ENCODE measurements at regions not wholly inside any gene's neighbourhood (a gene's known extent, or its start where the extent isn't known, plus 50 kb on each side); places are given as distances from the start of the nearest gene placed in this dataset.

DNA sequence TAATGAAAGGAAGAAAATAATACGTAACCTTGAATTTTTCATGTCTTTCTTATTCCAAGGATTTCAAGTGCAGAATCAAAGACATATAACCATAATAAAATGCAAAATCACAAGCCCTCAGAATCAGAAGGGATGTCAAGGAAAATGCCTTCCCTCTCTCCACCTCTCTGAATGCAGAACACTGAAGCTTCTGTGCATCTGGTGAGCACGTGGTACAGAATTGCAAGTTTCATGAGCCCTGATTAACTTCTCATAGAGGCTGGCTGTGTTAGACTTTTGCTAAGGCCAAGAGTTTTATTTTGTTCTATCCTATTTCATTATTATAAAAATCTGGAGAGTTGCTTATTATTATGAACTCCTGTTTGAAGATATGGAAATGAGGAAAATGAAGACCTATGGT is 533.7 kb upstream of the POM121L12 start:
- Histone ChIP-seq H3K9me3 (ENCODE audit: control insufficient read depth in 2 of 2, insufficient read depth in 1 of 2, low read length in 1 of 2) (no peaks in the 10 kb centered on the region), H3K27me3 (ENCODE audit: control insufficient read depth in 2 of 2, insufficient read depth in 1 of 2, low read length in 1 of 2) (no peaks in the 10 kb centered on the region), H3K36me3 (ENCODE audit: control insufficient read depth in 2 of 2, insufficient read depth in 2 of 2, low read length in 1 of 2) (no peaks in the 10 kb centered on the region), H3K27ac (ENCODE audit: low read depth in 1 of 2, low read length in 1 of 2) (peak overlapping the region; percentile 58 to 96), H3K4me1 (ENCODE audit: control insufficient read depth in 2 of 2, insufficient read depth in 2 of 2, low read length in 2 of 2) (peaks cover 2 to 15% of the 10 kb centered on the region in 2 donors), H3K4me3 (ENCODE audit: low read length in 2 of 2) (no peak overlapping the region)
- peak in 3 of 9 donors; percentile 14 to 41 (median 22) for DNase-seq (ENCODE audit: low read depth in 6 of 9, low spot score in 9 of 9)
- WGBS = 60% methylated on average over 2 of the region's 2 CpGs

DNA sequence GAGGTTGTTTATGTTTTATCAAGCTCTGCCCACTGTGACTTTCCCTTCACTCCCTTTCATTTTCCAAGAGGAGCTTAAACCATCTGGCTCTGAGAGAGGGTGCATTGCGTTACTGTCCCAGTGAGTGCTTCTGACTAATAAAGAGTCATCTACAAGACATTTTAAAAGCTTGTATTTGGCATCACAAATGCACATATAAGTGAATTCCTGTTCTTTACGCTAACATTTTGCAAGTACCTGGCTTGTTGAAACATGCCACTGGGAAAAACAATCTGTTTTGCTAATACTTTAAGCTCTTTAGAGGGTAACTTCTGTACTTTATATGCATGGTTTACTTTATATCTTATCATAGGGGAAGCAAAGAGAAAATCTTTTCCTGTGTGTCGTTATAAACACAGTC is 534.6 kb upstream of the POM121L12 start:
- DNase-seq (ENCODE audit: low read depth in 6 of 9, low spot score in 9 of 9) = peak in 4 of 9 donors; percentile 8 to 62 (median 30)
- Histone ChIP-seq H3K9me3 (ENCODE audit: control insufficient read depth in 2 of 2, insufficient read depth in 1 of 2, low read length in 1 of 2) (no peaks in the 10 kb centered on the region), H3K36me3 (ENCODE audit: control insufficient read depth in 2 of 2, insufficient read depth in 2 of 2, low read length in 1 of 2) (no peaks in the 10 kb centered on the region), H3K4me3 (ENCODE audit: low read length in 2 of 2) (no peak overlapping the region), H3K27me3 (ENCODE audit: control insufficient read depth in 2 of 2, insufficient read depth in 1 of 2, low read length in 1 of 2) (no peaks in the 10 kb centered on the region), H3K27ac (ENCODE audit: low read depth in 1 of 2, low read length in 1 of 2) (peak overlapping the region; percentile 87 to 96), H3K4me1 (ENCODE audit: control insufficient read depth in 2 of 2, insufficient read depth in 2 of 2, low read length in 2 of 2) (peaks cover 2 to 15% of the 10 kb centered on the region in 2 donors)
- WGBS = 19% methylated on average over 3 of the region's 3 CpGs

DNA sequence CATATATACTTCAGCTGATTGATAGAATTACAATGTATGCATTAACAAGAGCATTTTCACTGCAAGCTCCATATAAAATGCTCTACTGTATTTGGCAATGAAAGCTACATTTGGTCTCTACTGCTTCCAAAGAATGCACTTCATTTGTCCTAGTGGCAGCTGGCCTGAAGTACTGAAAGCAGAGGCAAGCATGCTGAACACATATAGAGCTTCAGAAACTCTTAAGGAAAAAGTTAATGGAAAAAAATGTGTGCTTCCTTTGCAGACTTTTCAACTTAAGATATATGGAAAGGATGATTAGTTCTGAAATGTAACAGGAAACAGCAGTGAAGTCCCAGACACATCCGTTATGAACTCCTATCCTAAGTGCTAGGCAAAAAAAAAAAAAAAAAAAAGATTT is 537.1 kb upstream of the POM121L12 start:
- peaks cover 0 to 15% of the 10 kb centered on the region in 2 donors for H3K4me1 ChIP-seq (ENCODE audit: control insufficient read depth in 2 of 2, insufficient read depth in 2 of 2, low read length in 2 of 2)
- WGBS = 30% methylated on average over 1 of the region's 1 CpG

DNA sequence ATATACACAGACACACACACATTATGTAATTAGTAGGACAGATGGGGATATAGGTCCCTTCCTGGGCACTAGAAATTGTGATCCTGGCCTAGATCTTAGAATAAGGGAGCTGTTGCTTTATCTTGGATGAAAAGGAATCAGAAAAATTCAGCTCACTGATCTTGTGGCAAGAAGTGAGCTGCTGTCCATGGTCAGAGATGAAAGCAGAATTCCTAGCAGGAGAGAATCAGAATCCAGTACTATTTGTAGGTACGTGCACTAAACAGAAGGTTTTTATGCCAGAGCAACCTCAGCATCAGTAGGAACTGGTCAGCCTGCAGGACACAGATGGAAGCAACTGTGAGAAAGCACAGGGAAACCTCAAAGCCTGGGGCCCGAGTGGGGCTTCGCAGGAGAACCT is 549.2 kb upstream of the POM121L12 start:
- no peaks in the 10 kb centered on the region for H3K27me3 ChIP-seq (ENCODE audit: control insufficient read depth in 2 of 2, insufficient read depth in 1 of 2, low read length in 1 of 2)
- H3K36me3 ChIP-seq (ENCODE audit: control insufficient read depth in 2 of 2, insufficient read depth in 2 of 2, low read length in 1 of 2) = no peaks in the 10 kb centered on the region
- WGBS = 66% methylated on average over 3 of the region's 3 CpGs
- H3K27ac ChIP-seq (ENCODE audit: low read depth in 1 of 2, low read length in 1 of 2) = no peak overlapping the region
- no peak overlapping the region for H3K4me3 ChIP-seq (ENCODE audit: low read length in 2 of 2)
- DNase-seq (ENCODE audit: low read depth in 6 of 9, low spot score in 9 of 9) = no peak
- H3K4me1 ChIP-seq (ENCODE audit: control insufficient read depth in 2 of 2, insufficient read depth in 2 of 2, low read length in 2 of 2) = no peaks in the 10 kb centered on the region
- no peaks in the 10 kb centered on the region for H3K9me3 ChIP-seq (ENCODE audit: control insufficient read depth in 2 of 2, insufficient read depth in 1 of 2, low read length in 1 of 2)

More for the DNA sequence above, 537.1 kb upstream of the POM121L12 start:
- Histone ChIP-seq H3K36me3 (ENCODE audit: control insufficient read depth in 2 of 2, insufficient read depth in 2 of 2, low read length in 1 of 2) (no peaks in the 10 kb centered on the region), H3K9me3 (ENCODE audit: control insufficient read depth in 2 of 2, insufficient read depth in 1 of 2, low read length in 1 of 2) (no peaks in the 10 kb centered on the region), H3K27me3 (ENCODE audit: control insufficient read depth in 2 of 2, insufficient read depth in 1 of 2, low read length in 1 of 2) (no peaks in the 10 kb centered on the region), H3K27ac (ENCODE audit: low read depth in 1 of 2, low read length in 1 of 2) (peak overlapping the region; percentile 1 to 38), H3K4me3 (ENCODE audit: low read length in 2 of 2) (no peak overlapping the region)
- DNase-seq (ENCODE audit: low read depth in 6 of 9, low spot score in 9 of 9) = peak in 1 of 9 donors; percentile 6

DNA sequence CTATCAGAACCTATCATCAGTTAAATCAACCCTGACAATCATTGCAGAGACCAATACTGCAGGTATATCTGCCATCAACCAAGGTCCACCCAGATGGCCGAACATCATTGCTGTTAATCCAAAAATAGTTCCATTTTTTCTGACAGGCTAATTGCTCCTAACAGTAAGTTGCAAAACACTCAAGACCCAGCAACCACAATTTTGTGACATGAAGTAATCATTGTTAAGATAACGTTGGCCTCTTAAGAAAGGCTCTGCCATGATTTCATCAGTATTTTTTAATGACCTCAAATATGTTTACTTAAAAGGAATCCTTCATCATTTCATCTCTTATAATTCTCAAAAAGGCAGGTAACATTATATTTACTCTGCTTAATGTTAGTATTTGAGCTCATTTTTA is 553.4 kb upstream of the POM121L12 start:
- no peaks in the 10 kb centered on the region for H3K4me1 ChIP-seq (ENCODE audit: control insufficient read depth in 2 of 2, insufficient read depth in 2 of 2, low read length in 2 of 2)
- DNase-seq (ENCODE audit: low read depth in 6 of 9, low spot score in 9 of 9) = no peak
- no peaks in the 10 kb centered on the region for H3K27me3 ChIP-seq (ENCODE audit: control insufficient read depth in 2 of 2, insufficient read depth in 1 of 2, low read length in 1 of 2)
- H3K36me3 ChIP-seq (ENCODE audit: control insufficient read depth in 2 of 2, insufficient read depth in 2 of 2, low read length in 1 of 2) = no peaks in the 10 kb centered on the region
- H3K4me3 ChIP-seq (ENCODE audit: low read length in 2 of 2) = no peak overlapping the region
- 95% methylated on average over 2 of the region's 2 CpGs for WGBS
- no peak overlapping the region for H3K27ac ChIP-seq (ENCODE audit: low read depth in 1 of 2, low read length in 1 of 2)
- no peaks in the 10 kb centered on the region for H3K9me3 ChIP-seq (ENCODE audit: control insufficient read depth in 2 of 2, insufficient read depth in 1 of 2, low read length in 1 of 2)

DNA sequence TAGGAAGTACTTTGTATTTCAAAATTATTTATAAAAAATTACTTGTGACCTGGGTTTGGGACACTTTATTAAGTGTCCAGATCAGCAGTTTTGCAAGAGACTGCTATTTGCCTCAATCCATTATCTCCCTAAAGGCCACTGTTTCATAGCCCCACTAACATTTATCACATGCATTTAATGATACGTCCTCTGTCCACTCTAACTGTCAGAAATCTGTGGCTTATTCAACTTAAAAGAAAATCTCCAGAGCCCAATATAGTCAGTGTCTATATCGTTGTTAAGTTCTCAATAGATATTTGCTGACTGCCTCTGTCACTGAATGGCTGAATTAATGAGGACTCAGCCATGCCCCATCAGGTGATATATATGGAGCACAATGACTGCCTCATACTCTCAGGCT is 553.9 kb upstream of the POM121L12 start:
- no peak for DNase-seq (ENCODE audit: low read depth in 6 of 9, low spot score in 9 of 9)
- Histone ChIP-seq H3K9me3 (ENCODE audit: control insufficient read depth in 2 of 2, insufficient read depth in 1 of 2, low read length in 1 of 2) (no peaks in the 10 kb centered on the region), H3K27ac (ENCODE audit: low read depth in 1 of 2, low read length in 1 of 2) (no peak overlapping the region), H3K4me3 (ENCODE audit: low read length in 2 of 2) (no peak overlapping the region), H3K4me1 (ENCODE audit: control insufficient read depth in 2 of 2, insufficient read depth in 2 of 2, low read length in 2 of 2) (no peaks in the 10 kb centered on the region), H3K27me3 (ENCODE audit: control insufficient read depth in 2 of 2, insufficient read depth in 1 of 2, low read length in 1 of 2) (no peaks in the 10 kb centered on the region), H3K36me3 (ENCODE audit: control insufficient read depth in 2 of 2, insufficient read depth in 2 of 2, low read length in 1 of 2) (no peaks in the 10 kb centered on the region)
- 77% methylated on average over 2 of the region's 2 CpGs for WGBS

DNA sequence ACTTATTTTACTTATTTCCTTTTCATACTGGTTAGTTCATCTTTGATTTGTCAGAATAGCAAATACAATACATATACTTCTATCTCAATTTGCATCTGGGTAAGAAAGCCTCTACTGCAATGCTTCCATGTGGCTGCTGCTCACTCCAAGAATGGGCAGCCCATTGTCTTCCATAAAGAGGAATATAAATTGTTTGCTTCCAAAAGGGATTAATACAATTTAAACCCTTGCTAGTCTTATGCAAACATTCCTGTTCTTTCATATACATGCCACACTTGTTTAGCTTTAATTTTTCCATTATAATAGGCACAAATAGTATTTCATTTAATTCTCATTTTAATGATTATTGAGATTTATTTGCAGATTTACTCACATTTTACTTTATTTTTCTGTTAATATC is 555.4 kb upstream of the POM121L12 start:
- Histone ChIP-seq H3K27ac (ENCODE audit: low read depth in 1 of 2, low read length in 1 of 2) (no peak overlapping the region), H3K36me3 (ENCODE audit: control insufficient read depth in 2 of 2, insufficient read depth in 2 of 2, low read length in 1 of 2) (no peaks in the 10 kb centered on the region), H3K9me3 (ENCODE audit: control insufficient read depth in 2 of 2, insufficient read depth in 1 of 2, low read length in 1 of 2) (no peaks in the 10 kb centered on the region), H3K4me3 (ENCODE audit: low read length in 2 of 2) (no peak overlapping the region), H3K4me1 (ENCODE audit: control insufficient read depth in 2 of 2, insufficient read depth in 2 of 2, low read length in 2 of 2) (no peaks in the 10 kb centered on the region), H3K27me3 (ENCODE audit: control insufficient read depth in 2 of 2, insufficient read depth in 1 of 2, low read length in 1 of 2) (no peaks in the 10 kb centered on the region)
- DNase-seq (ENCODE audit: low read depth in 6 of 9, low spot score in 9 of 9) = no peak

DNA sequence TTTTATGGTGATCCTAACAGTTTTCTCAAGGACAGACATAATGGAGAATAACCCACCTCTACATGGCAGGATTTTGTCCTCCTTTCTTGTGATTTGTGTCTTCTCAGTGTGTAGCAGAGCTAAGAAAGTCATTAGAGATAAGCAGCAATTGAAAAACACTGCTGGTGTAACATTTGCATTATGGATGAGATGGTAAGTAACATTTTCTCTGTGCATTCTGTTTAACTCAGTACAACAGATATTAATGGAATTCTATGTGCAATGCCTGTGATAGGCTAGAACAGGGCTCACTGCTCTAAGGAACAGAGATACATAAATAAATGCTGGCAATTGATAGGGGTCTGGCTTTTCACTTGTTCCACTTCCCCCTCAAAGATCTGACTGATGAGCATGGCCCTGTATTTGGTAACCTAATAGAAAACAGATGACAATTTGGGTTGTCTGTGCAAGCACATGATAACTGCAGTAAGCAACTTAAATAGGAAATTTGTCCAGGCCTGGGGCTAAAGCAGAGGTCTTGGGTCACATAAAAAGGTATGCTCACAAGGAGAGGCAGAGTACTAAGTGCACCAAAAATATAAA is 560.3 kb upstream of the POM121L12 start:
- no peaks in the 10 kb centered on the region for H3K4me1 ChIP-seq (ENCODE audit: control insufficient read depth in 2 of 2, insufficient read depth in 2 of 2, low read length in 2 of 2)
- no peak overlapping the region for H3K4me3 ChIP-seq (ENCODE audit: low read length in 2 of 2)
- no peak for DNase-seq (ENCODE audit: low read depth in 6 of 9, low spot score in 9 of 9)

DNA sequence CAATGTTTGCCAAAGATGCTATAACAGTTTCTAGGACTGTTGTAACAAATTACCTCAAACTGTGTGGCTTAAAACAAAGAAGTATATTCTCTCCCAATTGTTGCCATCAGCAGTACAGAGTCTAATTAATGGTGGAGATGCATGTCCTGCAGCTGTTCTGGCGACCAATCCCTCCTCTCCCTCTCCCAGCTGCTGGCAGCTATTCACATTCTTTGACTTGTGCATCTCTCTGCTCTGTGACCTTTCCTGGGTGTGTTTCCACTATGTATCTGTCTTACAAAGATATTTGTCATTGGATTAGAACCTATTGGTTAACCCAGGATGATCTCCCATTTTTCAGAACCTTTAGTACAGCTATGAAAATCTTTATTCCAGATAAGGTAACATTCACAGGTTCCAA is 561.7 kb upstream of the POM121L12 start:
- DNase-seq (ENCODE audit: low read depth in 6 of 9, low spot score in 9 of 9) = no peak
- no peak overlapping the region for H3K4me3 ChIP-seq (ENCODE audit: low read length in 2 of 2)
- 90% methylated on average over 1 of the region's 1 CpG for WGBS
- no peaks in the 10 kb centered on the region for H3K9me3 ChIP-seq (ENCODE audit: control insufficient read depth in 2 of 2, insufficient read depth in 1 of 2, low read length in 1 of 2)
- H3K4me1 ChIP-seq (ENCODE audit: control insufficient read depth in 2 of 2, insufficient read depth in 2 of 2, low read length in 2 of 2) = no peaks in the 10 kb centered on the region
- no peaks in the 10 kb centered on the region for H3K27me3 ChIP-seq (ENCODE audit: control insufficient read depth in 2 of 2, insufficient read depth in 1 of 2, low read length in 1 of 2)
- H3K27ac ChIP-seq (ENCODE audit: low read depth in 1 of 2, low read length in 1 of 2) = no peak overlapping the region
- H3K36me3 ChIP-seq (ENCODE audit: control insufficient read depth in 2 of 2, insufficient read depth in 2 of 2, low read length in 1 of 2) = no peaks in the 10 kb centered on the region

More for the DNA sequence above, 560.3 kb upstream of the POM121L12 start:
- Histone ChIP-seq H3K27ac (ENCODE audit: low read depth in 1 of 2, low read length in 1 of 2) (no peak overlapping the region), H3K36me3 (ENCODE audit: control insufficient read depth in 2 of 2, insufficient read depth in 2 of 2, low read length in 1 of 2) (no peaks in the 10 kb centered on the region), H3K9me3 (ENCODE audit: control insufficient read depth in 2 of 2, insufficient read depth in 1 of 2, low read length in 1 of 2) (no peaks in the 10 kb centered on the region), H3K27me3 (ENCODE audit: control insufficient read depth in 2 of 2, insufficient read depth in 1 of 2, low read length in 1 of 2) (no peaks in the 10 kb centered on the region)

Measured in thymus (tissue), 11 donors.